GM19043 (cell line): ENCODE measurements at regions not wholly inside any gene's neighbourhood (a gene's known extent, or its start where the extent isn't known, plus 50 kb on each side); places are given as distances from the start of the nearest gene placed in this dataset.
"Not testable (repeated sequence)": the region's sequence is repeated elsewhere in the genome, so short reads cannot be mapped to it uniquely, and the experiment has no call there.

Experiments
- ATAC-seq: cut with Tn5 transposase; IDR thresholded peaks from one replicate; pipeline ENCODE4 v1.9.1; 2021; ENCODE audit warnings: low read depth; ENCODE audit not compliant: unreplicated experiment

DNA sequence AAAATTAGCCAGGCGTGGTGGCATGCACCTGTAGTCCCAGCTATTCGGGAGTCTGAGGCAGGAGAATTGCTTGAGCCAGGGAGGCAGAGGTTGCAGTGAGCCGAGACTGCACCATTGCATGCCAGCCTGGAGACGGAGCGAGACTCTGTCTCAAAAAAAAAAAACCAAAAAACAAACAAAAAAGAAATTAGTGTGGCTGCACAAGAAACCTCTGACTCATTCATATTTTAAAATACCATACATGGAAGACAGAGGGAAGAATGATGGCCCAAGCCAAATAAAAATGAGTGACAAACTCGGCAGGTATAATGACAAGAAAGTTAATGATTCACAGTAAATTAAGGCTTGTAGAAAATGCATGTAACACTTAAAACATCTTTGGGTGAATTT, 875.8 kb downstream of the EPHA4 start:
- ATAC-seq: no peak

DNA sequence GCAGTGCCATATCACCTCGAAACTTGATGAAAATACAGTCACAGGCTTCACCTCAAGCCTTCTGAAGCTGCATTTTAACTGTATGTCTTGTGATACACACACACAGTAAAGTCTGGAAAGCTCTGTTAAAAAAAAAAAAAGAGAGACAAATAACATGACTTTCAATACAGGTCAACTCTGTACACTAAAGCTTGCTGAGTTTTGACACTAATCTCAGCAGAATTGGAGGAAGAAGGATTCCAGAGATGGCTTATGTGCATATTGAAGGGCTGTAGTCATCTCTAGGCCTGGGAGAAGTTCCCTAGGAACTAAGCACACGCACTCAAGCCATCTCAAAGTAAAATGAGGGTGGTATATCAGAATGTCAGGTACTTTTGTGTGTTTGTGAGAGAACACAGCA, 875.1 kb downstream of the EPHA4 start:
- ATAC-seq: no peak

DNA sequence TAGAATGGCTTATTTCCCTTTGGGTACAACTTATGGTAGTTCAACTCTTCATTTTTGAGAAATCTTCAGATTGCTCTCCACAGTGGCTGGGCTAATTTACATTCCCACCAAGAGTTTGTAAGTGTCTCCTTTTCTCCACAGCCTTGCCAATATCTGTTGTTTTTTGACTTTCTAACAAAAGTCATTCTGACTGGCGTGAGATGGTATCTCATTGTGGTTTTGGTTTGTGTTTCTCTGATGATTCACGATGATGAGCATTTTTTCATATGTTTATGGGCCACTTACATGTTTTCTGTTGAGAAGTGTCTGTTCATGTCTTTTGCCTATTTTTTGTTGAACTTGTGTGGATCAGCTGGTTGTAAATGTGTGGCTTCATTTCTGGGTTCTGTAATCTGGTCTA, 871.0 kb downstream of the EPHA4 start:
- ATAC-seq: no peak

DNA sequence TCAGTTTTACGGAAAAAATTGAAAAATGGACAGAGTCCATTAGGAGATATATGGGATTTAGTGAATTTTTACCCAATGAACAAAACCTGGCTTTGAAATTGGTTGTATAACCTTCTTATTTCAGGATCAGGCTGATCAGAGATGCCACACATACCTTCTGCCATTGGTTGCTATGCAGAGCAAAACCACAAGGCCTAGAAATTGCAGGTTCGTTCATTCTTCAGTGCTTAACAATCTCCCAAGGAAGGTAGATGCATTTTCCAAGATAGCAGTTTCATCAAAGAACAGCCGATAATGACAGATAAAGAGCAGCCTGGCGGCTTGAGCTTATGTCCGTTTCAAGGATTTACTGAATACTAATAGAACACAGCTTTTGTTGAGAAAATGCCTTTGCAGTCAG, 868.8 kb downstream of the EPHA4 start:
- ATAC-seq: no peak

DNA sequence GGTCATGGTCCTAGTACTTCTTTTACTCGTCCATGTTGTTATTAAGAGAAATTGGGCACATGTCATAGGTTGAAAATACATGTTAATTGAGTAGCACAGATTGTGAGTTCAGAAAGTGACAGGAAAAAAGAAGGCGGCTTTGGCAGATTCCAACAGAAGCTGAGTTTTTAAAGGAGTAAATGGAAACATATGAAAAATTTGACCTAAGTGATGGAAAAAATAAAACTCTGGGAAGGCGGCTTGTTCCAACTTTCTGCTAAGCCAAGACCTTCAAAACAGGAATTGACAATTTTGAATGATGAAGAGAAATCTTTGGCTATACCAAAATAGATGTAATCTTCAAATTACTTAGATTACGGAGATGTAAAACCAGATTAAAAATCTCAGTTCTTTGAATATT, 868.0 kb downstream of the EPHA4 start:
- no peak for ATAC-seq

DNA sequence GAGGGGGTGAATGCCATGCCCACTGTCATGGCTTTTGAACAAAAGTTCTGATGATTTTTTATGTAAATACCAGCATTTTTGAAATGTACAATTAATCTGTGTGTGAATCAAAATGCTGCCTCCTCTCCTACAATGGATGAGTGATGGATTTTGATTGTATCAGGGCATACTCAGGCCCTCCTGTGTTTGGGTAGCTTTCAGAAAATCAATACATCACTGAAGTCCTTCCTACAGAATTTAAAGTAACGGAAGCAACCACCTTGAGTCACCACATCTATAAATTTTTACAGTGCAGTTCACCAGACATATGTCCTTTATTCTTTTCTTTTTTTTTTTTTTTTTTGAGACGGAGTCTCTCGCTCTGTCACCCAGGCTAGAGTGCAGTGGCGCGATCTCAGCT, 867.3 kb downstream of the EPHA4 start:
- no peak for ATAC-seq

DNA sequence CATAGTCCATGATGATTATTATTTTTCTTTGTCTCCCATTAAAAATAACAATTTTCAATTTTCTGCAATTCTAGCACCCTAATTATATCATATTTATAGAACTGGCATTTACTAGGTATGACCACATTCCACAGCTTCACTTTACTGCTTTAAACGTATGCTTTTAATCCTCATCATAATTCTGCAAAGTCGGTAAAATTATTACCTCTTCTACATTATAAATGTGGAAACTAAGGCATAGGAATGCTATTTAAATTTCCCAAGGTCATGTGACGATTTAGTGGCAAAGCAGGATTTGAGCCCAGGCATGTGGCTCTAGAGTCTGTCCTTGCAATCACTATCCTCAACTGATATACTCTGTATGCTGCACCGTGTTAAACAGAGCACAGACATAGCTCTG, 866.4 kb downstream of the EPHA4 start:
- ATAC-seq: no peak

DNA sequence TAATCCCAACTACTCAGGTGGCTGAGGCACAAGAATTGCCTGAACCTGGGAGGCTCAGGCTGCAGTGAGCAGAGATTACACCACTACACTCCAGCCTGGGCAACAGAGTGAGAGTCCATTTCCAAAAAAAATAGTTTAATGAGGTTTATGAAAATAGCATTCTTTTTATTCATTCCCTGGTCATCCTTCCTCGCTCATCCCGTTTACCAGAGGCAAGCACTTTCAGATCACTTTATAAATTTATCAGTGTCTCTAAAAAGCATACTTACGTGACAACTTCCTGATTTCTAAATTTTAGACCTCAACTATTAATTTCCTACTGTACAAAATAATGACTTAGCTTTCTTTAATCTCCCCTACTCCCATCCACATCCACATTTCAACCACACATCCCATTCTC, 864.8 kb downstream of the EPHA4 start:
- no peak for ATAC-seq

DNA sequence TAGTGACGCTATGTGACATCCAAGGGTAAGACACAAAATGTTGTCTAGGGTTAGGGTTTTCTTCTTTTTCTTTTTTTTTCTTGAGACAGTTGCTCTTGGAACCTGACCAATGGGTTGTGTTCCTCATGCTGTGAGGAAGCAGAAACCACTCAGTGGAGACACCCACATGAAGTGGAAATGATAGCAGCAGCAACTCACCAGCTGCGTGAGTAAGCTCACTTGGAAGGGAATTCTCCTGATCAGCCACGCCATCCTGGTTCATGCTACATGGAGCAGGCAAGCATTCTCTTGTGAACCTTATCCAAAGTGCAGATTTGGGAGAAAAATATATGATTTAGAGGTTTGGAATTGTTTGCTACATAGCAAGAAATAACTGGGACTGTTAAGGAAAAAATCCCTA, 863.7 kb downstream of the EPHA4 start:
- ATAC-seq: no peak

DNA sequence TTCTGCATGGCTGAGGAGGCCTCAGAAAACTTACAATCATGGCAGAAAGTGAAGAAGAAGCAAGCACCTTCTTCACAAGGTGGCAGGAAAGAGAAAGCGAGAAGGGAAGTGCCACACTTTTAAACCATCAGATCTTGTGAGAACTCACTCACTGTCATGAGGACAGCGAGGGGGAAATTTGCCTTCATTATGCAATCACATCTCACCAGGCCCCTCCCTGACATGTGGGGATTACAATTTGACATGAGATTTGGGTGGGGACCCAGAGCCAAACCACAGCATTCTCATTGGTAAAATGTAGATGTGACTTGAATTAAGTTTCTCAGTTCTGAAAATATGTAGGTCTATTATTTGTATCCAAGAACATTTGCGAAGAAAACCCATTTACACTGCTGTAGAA, 854.8 kb downstream of the EPHA4 start:
- ATAC-seq: no peak

DNA sequence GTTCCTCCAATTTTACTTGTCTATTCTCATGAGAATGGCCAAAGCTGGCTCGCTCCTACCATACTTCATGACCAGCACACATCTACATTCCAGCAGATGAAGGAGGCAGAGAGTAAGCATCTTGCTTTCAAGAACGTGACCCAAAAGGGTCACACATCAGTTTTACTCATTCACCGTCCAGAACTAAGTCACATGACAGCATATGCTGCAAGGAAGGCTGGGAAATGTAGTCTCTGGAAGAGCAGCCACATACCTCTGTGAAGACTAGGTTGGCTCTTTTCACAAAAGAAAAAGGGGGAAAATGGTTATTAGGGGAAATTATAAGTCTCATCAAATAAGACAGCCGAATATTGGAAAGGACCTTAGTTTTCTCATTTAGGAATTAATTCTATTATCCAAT, 835.3 kb downstream of the EPHA4 start:
- no peak for ATAC-seq

DNA sequence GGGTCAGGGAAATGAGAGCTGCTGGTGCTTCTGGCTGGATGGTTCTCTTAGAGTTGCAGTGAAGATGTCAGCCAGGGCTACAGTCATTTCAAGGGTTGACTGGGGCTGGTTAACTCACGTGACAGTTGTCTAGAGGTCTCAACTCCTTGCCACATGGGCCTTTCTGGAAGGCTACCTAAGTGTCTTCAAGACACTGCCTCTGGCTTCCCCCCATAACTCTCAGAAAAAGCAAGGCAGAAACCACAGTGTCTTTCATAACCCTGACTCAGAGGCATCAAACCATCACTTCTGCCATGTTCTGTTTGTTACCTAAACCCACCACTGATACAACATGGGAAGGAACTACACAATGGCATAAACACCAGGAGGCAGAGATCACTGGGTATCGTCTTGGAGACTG, 828.9 kb downstream of the EPHA4 start:
- ATAC-seq: no peak

DNA sequence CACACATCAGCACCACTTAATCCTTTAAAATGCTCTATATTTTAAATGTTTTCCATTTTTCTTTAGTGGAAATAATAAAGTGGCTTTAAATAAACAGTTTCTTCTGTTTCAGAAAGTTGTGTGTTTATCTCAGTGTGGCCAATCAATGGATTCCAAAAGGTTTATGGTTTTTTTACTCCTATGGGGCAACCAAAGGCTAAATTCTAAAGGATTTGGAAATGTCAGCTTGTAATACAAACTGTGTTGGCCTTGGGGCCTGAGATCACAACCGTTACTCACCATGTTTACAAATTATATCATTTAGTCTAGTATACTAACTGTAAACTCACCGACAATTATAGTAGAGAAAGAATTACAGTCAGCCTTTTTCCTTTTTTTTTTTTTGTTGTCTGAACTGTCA, 827.2 kb downstream of the EPHA4 start:
- ATAC-seq: no peak

DNA sequence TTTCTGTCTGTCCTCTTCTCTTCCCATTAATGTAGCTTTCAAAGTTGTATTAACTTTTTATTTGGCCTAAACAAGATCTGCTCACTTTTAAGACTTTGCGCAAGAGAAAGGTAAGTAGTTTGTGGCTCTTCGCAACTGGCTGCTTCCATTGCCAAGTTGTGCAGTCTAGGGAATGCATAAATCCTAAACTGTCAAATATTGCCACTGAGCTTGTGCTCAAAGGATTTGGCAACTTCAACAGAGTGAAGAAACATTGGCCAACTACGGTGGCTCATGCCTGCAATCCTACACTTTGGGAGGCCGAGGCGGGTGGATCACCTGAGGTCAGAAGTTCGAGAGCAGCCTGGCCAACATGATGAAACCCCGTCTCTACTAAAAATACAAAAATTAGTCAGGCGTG, 826.4 kb downstream of the EPHA4 start:
- no peak for ATAC-seq

DNA sequence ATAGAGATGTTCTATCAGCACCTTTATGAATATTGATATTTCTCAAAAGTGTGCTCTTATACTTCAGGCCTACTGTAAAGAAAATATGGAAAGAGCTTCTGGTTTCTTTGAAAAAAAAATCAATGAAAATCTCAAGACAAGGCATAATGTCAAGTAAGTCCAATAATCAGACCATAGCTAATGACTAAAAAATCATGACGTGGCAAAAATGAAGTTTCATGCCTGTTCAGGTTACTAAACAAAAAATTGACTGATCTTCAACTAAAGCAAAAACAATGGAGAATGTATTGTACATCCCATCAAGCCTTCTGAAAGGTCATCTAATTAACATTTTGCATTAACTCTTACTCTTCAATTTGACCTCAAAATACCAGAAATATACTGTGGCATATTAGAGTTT, 824.4 kb downstream of the EPHA4 start:
- no peak for ATAC-seq

DNA sequence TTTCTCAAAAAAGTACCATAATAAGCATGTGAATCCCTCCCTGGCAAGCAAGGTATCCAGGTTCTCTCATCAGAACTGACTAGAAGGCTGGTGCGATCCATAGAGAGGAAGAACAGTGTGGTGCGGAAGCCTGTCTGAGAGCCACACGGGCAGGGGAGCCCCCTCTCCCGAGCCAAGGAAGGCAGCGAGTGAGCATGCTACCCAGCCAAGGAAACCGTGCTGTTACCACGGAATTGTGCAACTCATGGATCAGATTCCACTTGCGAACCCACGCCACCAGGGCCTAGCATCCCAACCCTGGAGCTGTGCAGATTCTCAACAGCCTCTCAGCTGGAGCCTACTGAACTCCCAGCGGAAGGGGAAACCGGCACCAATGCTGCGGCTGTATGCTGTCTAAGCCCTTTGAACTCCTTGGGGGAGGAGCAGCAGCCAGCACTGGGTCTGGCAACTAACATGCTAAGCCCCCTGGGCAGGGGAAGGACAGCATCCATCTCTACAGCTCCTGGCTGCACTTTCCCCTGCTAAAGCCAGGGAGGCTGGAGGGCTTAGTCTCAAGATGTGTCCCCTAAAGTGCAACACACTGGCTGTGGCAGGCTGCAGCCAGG, 823.1 kb downstream of the EPHA4 start:
- no peak for ATAC-seq

DNA sequence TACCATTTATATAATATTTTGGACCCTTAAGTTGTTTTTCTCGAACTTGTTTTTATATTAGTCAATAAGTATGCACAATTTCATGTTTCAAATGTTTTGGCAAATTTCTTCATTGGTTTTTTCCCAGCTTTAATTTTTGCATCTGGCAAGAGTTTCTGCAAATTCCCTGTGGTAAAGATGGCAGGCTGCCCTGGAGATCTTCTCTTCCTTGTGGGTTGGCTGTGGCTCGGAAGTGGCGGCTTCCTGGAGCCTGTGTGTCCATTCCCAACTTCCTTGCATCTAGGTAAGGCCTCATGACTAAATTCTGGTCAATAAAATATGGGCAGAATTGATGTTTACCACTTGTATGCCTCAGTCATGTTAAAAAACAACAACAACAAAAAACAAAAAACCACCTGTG, 818.6 kb downstream of the EPHA4 start:
- ATAC-seq: no peak

DNA sequence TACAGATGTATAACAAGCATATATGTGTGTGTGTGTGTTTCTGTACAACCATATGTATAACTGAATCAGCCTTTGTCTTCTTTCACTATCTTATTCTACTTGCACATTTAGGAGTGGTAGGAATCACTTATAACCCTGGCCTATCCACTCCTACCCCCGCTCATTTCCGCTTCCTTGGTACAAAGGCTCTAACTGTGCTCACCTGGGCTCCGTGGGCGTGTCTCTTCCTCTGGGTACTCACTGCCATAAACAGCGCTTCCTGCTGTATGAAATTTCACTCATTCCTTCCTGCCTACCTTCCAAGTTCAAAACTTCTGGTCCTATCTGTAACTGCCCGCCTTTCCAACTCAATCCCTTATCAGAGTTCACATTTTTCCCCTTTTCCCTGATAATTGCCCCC, 815.5 kb downstream of the EPHA4 start:
- no peak for ATAC-seq

DNA sequence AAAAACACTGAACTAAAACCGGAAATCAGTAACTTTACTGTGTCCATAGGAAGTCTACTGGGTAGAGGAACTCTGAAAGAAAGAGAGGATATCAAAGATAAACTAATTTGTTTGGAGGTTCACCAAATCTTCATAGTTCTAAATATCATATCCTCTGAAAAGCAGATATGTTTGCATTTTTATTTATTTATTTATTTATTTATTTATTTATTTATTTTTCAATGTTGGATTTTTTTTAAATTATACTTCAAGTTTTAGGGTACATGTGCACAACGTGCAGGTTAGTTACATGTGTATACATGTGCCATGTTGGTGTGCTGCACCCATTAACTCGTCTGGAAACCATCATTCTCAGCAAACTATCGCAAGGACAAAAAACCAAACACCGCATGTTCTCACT, 813.7 kb downstream of the EPHA4 start:
- not testable (repeated sequence) for ATAC-seq

DNA sequence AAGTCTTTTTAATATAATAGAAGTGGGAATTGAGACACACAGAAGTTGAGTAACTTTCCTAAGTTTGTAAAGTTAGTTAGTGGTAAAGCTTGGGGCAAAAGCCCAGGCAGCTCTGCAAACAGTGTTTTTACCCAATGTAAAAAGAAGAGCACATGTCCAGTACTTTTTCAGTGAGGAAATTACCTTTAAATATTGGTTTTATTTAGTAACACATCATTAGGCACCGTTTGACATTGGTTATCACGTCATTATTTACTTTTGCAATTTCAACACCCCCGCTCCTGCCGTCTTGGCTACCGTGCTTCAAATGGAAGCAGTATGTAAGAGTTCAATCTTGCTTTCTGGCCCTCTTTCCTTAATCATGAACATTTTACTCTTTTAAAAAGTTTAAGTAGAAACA, 807.9 kb downstream of the EPHA4 start:
- no peak for ATAC-seq

DNA sequence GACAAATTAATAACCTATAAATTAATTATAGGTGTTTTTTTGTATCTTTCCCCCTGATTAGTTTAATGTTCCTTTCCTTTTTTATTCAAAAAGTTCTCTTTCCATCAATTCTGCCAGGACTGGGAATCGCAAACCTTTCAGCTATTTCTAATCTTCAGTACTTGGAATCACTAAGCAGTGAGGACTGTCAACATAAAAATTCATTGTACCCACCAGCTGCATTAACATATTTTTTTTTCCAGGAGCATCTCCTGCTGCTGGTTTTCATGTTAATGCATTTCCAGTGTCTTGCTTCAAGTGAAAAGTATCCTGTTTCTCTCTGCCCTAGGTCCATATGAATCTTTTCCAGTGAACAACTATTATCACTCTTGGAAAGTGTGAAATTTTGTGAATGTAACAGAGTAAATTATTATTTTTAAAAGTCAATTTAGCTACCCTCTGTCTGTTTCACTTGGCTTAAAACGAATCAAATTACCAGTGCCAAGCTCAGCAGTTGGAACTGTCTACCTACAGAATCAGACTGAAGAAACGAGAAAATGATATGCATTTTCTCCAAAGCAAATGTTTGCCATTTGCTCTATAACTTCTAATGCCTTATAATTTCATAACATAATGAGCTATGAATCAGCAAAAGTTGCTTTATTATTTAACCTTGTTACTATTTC, 804.4 kb downstream of the EPHA4 start:
- ATAC-seq: no peak

DNA sequence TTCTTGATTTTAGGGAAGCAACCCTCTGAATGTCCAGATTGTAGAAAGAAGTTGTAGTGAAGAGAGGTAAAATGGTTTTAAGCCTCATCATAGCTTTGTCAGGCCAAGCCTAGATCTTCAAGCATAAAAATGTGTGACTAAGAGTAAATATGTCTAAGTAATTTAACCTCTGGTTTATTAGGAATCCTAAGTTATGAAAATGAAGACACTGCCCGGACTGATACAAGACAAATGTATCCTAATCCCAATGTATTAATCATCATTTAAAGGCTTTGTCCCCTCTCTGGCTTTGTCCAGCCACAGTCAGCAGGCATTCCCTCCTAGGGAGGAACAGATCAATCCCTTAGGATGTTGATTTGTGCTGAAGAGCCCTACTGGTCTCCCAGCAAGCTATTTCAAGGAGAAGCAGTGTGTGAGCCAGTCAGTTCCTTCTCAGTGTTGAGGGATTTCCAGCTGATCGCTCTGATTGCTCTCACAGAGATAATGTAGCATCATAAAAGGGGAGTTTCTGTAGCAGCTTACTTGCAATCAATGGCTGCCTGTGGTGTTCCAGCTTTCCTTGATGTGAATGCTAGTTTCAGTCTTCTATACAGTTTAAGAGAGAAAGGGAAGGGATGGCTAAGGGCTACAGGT, 796.1 kb downstream of the EPHA4 start:
- no peak for ATAC-seq
